Ovary (tissue), 7 donors: ENCODE measurements at regions not wholly inside any gene's neighbourhood (a gene's known extent, or its start where the extent isn't known, plus 50 kb on each side); places are given as distances from the start of the nearest gene placed in this dataset.

Experiments
- DNase-seq, 5 donors: peaks; one replicate each; pipeline ENCODE4 v3.0.0-alpha.2; 2019 to 2020
- H3K27ac ChIP-seq, 2 donors: fragments of 200-600 bp; one replicate each; pipeline versions ENCODE4 v1.5.1 to v1.8.0; 2019 to 2022
- H3K27me3 ChIP-seq: fragments of 200-600 bp; one replicate; pipeline ENCODE4 v1.8.0; 2022
- H3K36me3 ChIP-seq: fragments of 200-600 bp; sonication (generic); one replicate; pipeline ENCODE4 v1.5.1; 2019
- H3K4me1 ChIP-seq: one replicate; pipeline ENCODE4 v1.8.1; 2013; ENCODE audit warnings: mild to moderate bottlenecking, moderate library complexity; ENCODE audit not compliant: insufficient read depth
- H3K4me3 ChIP-seq: fragments of 200-600 bp; sonication (generic); one replicate; pipeline ENCODE4 v1.5.1; 2017
- H3K9me3 ChIP-seq, 2 donors: fragments of 200-600 bp in 1 of 2; sonication (generic) in 1 of 2; one replicate each; pipeline versions ENCODE4 v1.5.1 to v1.8.1; 2013 to 2019; ENCODE audit warnings: mild to moderate bottlenecking in 1 of 2, moderate library complexity in 1 of 2
- CTCF ChIP-seq, 3 donors: fragments of 450-650 bp in 2 of 3; fragments of 200-600 bp in 1 of 3; IDR thresholded peaks; one replicate each; pipeline versions ENCODE4 v1.5.1 to v1.8.0; 2016 to 2022; ENCODE audit warnings: antibody characterized with exemption in 3 of 3, mild to moderate bottlenecking in 1 of 3
- EP300 ChIP-seq: sonication (generic); formaldehyde crosslinking; IDR thresholded peaks from one replicate; pipeline ENCODE4 v1.6.1; 2017; ENCODE audit warnings: antibody characterized with exemption
- POLR2A ChIP-seq: fragments of 450-650 bp; IDR thresholded peaks from one replicate; pipeline ENCODE4 v1.6.1; 2017; ENCODE audit warnings: antibody characterized with exemption, mild to moderate bottlenecking, moderate library complexity
- intact Hi-C, 4 donors: fragments of 100-400 bp; cut with DNase I; formaldehyde crosslinking; loops; one replicate each; pipeline versions ENCODE4 v1.11.0 to v1.15.1; 2022 to 2023
- donor health status: DM: no; HTN: no; CAD: no; lungs with moderate emphysema.
- donor health status: DM: no; HTN: no; CAD: no.
- donor health status: Bipolar disorder and iron deficiency.
- donor health status: DM: no; HTN: no; CAD: no.
- donor health status: DM: yes; HTN: yes; CAD: no.

GRCh38 chr3:137958636-137959035 lies 51.3 kb upstream of the CLDN18 start:
- H3K36me3 ChIP-seq = no peaks in the 10 kb centered on the region
- no peak overlapping the region for H3K27ac ChIP-seq
- no peaks in the 10 kb centered on the region for H3K4me1 ChIP-seq
- H3K4me3 ChIP-seq = no peak overlapping the region
- H3K27me3 ChIP-seq = no peaks in the 10 kb centered on the region
- TF ChIP-seq POLR2A (no peak), CTCF (IDR thresholded peaks at IDR 0.05) (no peak), EP300 (no peak)
- no peak for DNase-seq
- intact Hi-C loops = no loop called here
- H3K9me3 ChIP-seq = no peaks in the 10 kb centered on the region
